ENCODE measurements at regions not wholly inside any gene's neighbourhood (a gene's known extent, or its start where the extent isn't known, plus 50 kb on each side); places are given as distances from the start of the nearest gene placed in this dataset.

GRCh38 chr22:47738472-47739013, 976.1 kb downstream of the TBC1D22A start:
- Mint-ChIP-seq H3K4me1 (no peaks in the 10 kb centered on the region), H3K27ac (no peak overlapping the region), H3K36me3 (no peaks in the 10 kb centered on the region), H3K27me3 (peaks cover 3% of the 10 kb centered on the region), H3K4me3 (no peak overlapping the region), H3K9me3 (no peaks in the 10 kb centered on the region)
- DNase-seq (ENCODE audit: low spot score in 2 of 2) (no peak), ATAC-seq (ENCODE audit: low read depth) (no peak)

- DNase-seq (ENCODE audit: low spot score in 2 of 2) = no peak
- no peak for ATAC-seq (ENCODE audit: low read depth)
- no peak overlapping the region for H3K4me3 Mint-ChIP-seq
- H3K36me3 Mint-ChIP-seq = no peaks in the 10 kb centered on the region
- no peaks in the 10 kb centered on the region for H3K4me1 Mint-ChIP-seq
- H3K27me3 Mint-ChIP-seq = peaks cover 2% of the 10 kb centered on the region
- H3K9me3 Mint-ChIP-seq = peaks cover 7% of the 10 kb centered on the region
- no peak overlapping the region for H3K27ac Mint-ChIP-seq
Measured at GRCh38 chr22:47736186-47737034, 974.0 kb downstream of the TBC1D22A start.

GRCh38 chr22:47734511-47734910, 972.1 kb downstream of the TBC1D22A start:
- no peak for ATAC-seq (ENCODE audit: low read depth)
- no peak for DNase-seq (ENCODE audit: low spot score in 2 of 2)
- Mint-ChIP-seq H3K4me1 (no peaks in the 10 kb centered on the region), H3K9me3 (peaks cover 8% of the 10 kb centered on the region), H3K27ac (no peak overlapping the region), H3K36me3 (no peaks in the 10 kb centered on the region), H3K27me3 (peaks cover 2% of the 10 kb centered on the region), H3K4me3 (no peak overlapping the region)

- ATAC-seq (ENCODE audit: low read depth) (no peak), DNase-seq (ENCODE audit: low spot score in 2 of 2) (no peak)
- Mint-ChIP-seq H3K4me3 (no peak overlapping the region), H3K4me1 (no peaks in the 10 kb centered on the region), H3K36me3 (no peaks in the 10 kb centered on the region), H3K27me3 (peaks cover 9% of the 10 kb centered on the region), H3K9me3 (peaks cover 8% of the 10 kb centered on the region), H3K27ac (no peak overlapping the region)
Measured at GRCh38 chr22:47727641-47728040, 965.2 kb downstream of the TBC1D22A start.

GRCh38 chr22:47724751-47725150, 962.3 kb downstream of the TBC1D22A start:
- H3K27ac Mint-ChIP-seq = no peak overlapping the region
- no peaks in the 10 kb centered on the region for H3K36me3 Mint-ChIP-seq
- H3K4me3 Mint-ChIP-seq = no peak overlapping the region
- H3K27me3 Mint-ChIP-seq = peaks cover 10% of the 10 kb centered on the region
- ATAC-seq (ENCODE audit: low read depth) (no peak), DNase-seq (ENCODE audit: low spot score in 2 of 2) (no peak)
- peaks cover 2% of the 10 kb centered on the region for H3K9me3 Mint-ChIP-seq
- no peaks in the 10 kb centered on the region for H3K4me1 Mint-ChIP-seq

GRCh38 chr22:47724030-47724429, 961.6 kb downstream of the TBC1D22A start:
- H3K36me3 Mint-ChIP-seq = no peaks in the 10 kb centered on the region
- no peaks in the 10 kb centered on the region for H3K4me1 Mint-ChIP-seq
- no peak overlapping the region for H3K4me3 Mint-ChIP-seq
- no peaks in the 10 kb centered on the region for H3K9me3 Mint-ChIP-seq
- ATAC-seq (ENCODE audit: low read depth) (no peak), DNase-seq (ENCODE audit: low spot score in 2 of 2) (no peak)
- no peak overlapping the region for H3K27ac Mint-ChIP-seq
- peaks cover 12% of the 10 kb centered on the region for H3K27me3 Mint-ChIP-seq

- H3K36me3 Mint-ChIP-seq = no peaks in the 10 kb centered on the region
- peaks cover 21% of the 10 kb centered on the region for H3K27me3 Mint-ChIP-seq
- DNase-seq (ENCODE audit: low spot score in 2 of 2) (no peak), ATAC-seq (ENCODE audit: low read depth) (no peak)
- no peak overlapping the region for H3K27ac Mint-ChIP-seq
- no peaks in the 10 kb centered on the region for H3K9me3 Mint-ChIP-seq
- H3K4me1 Mint-ChIP-seq = no peaks in the 10 kb centered on the region
- H3K4me3 Mint-ChIP-seq = no peak overlapping the region
Measured at GRCh38 chr22:47718337-47718736, 955.9 kb downstream of the TBC1D22A start.

- H3K4me3 Mint-ChIP-seq = no peak overlapping the region
- no peaks in the 10 kb centered on the region for H3K9me3 Mint-ChIP-seq
- H3K27ac Mint-ChIP-seq = no peak overlapping the region
- H3K27me3 Mint-ChIP-seq = peaks cover 22% of the 10 kb centered on the region
- DNase-seq (ENCODE audit: low spot score in 2 of 2) (no peak), ATAC-seq (ENCODE audit: low read depth) (no peak)
- H3K4me1 Mint-ChIP-seq = no peaks in the 10 kb centered on the region
- H3K36me3 Mint-ChIP-seq = no peaks in the 10 kb centered on the region
Measured at GRCh38 chr22:47716890-47717615, 954.6 kb downstream of the TBC1D22A start.

- DNase-seq (ENCODE audit: low spot score in 2 of 2) (no peak), ATAC-seq (ENCODE audit: low read depth) (no peak)
- Mint-ChIP-seq H3K27me3 (peaks cover 22% of the 10 kb centered on the region), H3K4me1 (no peaks in the 10 kb centered on the region), H3K27ac (no peak overlapping the region), H3K36me3 (no peaks in the 10 kb centered on the region), H3K9me3 (no peaks in the 10 kb centered on the region), H3K4me3 (no peak overlapping the region)
Measured at GRCh38 chr22:47715866-47716578, 953.6 kb downstream of the TBC1D22A start.

GRCh38 chr22:47713941-47714340, 951.5 kb downstream of the TBC1D22A start:
- no peak overlapping the region for H3K27ac Mint-ChIP-seq
- no peaks in the 10 kb centered on the region for H3K4me1 Mint-ChIP-seq

GRCh38 chr22:47710135-47710534, 947.7 kb downstream of the TBC1D22A start:
- Mint-ChIP-seq H3K27ac (no peak overlapping the region), H3K4me3 (no peak overlapping the region), H3K4me1 (no peaks in the 10 kb centered on the region), H3K27me3 (peaks cover 6% of the 10 kb centered on the region), H3K36me3 (no peaks in the 10 kb centered on the region), H3K9me3 (no peaks in the 10 kb centered on the region)
- ATAC-seq (ENCODE audit: low read depth) = no peak
- DNase-seq (ENCODE audit: low spot score in 2 of 2) = no peak

More at GRCh38 chr22:47713941-47714340, 951.5 kb downstream of the TBC1D22A start:
- no peaks in the 10 kb centered on the region for H3K9me3 Mint-ChIP-seq
- DNase-seq (ENCODE audit: low spot score in 2 of 2) (no peak), ATAC-seq (ENCODE audit: low read depth) (no peak)
- no peak overlapping the region for H3K4me3 Mint-ChIP-seq
- peaks cover 17% of the 10 kb centered on the region for H3K27me3 Mint-ChIP-seq
- H3K36me3 Mint-ChIP-seq = no peaks in the 10 kb centered on the region

GRCh38 chr22:47705350-47705749, 942.9 kb downstream of the TBC1D22A start:
- H3K36me3 Mint-ChIP-seq = no peaks in the 10 kb centered on the region
- no peaks in the 10 kb centered on the region for H3K4me1 Mint-ChIP-seq
- peaks cover 2% of the 10 kb centered on the region for H3K27me3 Mint-ChIP-seq

GRCh38 chr22:47698906-47699305, 936.5 kb downstream of the TBC1D22A start:
- no peak for DNase-seq (ENCODE audit: low spot score in 2 of 2)
- Mint-ChIP-seq H3K4me1 (peaks cover 2% of the 10 kb centered on the region), H3K4me3 (no peak overlapping the region), H3K36me3 (no peaks in the 10 kb centered on the region), H3K9me3 (peaks cover 2% of the 10 kb centered on the region), H3K27me3 (no peaks in the 10 kb centered on the region), H3K27ac (no peak overlapping the region)
- ATAC-seq (ENCODE audit: low read depth) = no peak

More at GRCh38 chr22:47705350-47705749, 942.9 kb downstream of the TBC1D22A start:
- peaks cover 2% of the 10 kb centered on the region for H3K9me3 Mint-ChIP-seq
- H3K27ac Mint-ChIP-seq = no peak overlapping the region
- no peak overlapping the region for H3K4me3 Mint-ChIP-seq
- ATAC-seq (ENCODE audit: low read depth) (no peak), DNase-seq (ENCODE audit: low spot score in 2 of 2) (no peak)

GRCh38 chr22:47697861-47698260, 935.4 kb downstream of the TBC1D22A start:
- DNase-seq (ENCODE audit: low spot score in 2 of 2) = no peak
- H3K27me3 Mint-ChIP-seq = no peaks in the 10 kb centered on the region
- H3K4me1 Mint-ChIP-seq = peaks cover 2% of the 10 kb centered on the region
- H3K4me3 Mint-ChIP-seq = no peak overlapping the region
- H3K27ac Mint-ChIP-seq = no peak overlapping the region
- no peaks in the 10 kb centered on the region for H3K36me3 Mint-ChIP-seq
- peaks cover 2% of the 10 kb centered on the region for H3K9me3 Mint-ChIP-seq
- no peak for ATAC-seq (ENCODE audit: low read depth)
